Hematopoietic multipotent progenitor cell treated with erythropoietin and hydrocortisone succinate and interleukin-3 and kit ligand, for 17 days (in vitro differentiated cells): ENCODE measurements at regions not wholly inside any gene's neighbourhood (a gene's known extent, or its start where the extent isn't known, plus 50 kb on each side); places are given as distances from the start of the nearest gene placed in this dataset.

Experiments
- DNase-seq: peaks from one replicate; pipeline ENCODE4 v3.0.0-alpha.2; 2015; ENCODE audit warnings: low spot score

DNA sequence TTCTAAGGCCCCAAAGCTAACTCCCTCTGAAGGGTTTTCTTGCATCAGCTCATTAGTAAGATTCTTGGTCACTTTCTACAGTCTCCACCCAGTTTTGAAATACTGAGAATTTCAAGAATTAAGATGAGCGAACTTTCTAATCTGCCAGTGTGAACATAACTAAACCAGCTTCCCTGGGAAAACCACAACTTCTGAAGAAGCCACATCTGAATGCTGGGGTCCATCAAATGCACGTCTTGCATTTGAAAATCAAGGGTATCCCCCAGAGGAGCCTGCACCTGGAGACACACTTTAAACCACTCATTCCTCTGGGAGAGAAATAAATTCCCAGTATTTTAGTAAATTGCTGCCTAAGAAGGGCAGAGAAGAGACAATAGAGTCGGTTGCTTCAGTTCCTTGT is 292.1 kb upstream of the CDH4 start:
- no peak for DNase-seq

DNA sequence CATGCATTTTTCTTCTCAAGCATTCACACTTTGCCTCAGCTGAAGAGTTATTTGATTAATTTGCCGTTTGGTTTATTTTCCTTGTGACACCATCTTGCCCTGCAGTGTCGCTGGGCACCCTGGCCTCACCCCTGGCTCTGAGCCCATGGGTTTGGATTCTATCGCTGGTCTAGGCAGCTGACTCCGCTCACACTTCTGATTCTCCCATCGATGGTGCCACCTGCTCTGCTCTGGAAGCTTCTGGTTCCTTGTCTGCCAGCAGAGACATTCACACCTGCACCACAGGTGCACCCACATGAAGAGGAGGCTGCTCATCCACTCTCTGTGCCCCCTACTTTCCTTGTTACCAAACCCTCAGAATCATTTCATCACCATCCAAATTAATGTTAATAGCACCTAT is 291.6 kb upstream of the CDH4 start:
- no peak for DNase-seq

DNA sequence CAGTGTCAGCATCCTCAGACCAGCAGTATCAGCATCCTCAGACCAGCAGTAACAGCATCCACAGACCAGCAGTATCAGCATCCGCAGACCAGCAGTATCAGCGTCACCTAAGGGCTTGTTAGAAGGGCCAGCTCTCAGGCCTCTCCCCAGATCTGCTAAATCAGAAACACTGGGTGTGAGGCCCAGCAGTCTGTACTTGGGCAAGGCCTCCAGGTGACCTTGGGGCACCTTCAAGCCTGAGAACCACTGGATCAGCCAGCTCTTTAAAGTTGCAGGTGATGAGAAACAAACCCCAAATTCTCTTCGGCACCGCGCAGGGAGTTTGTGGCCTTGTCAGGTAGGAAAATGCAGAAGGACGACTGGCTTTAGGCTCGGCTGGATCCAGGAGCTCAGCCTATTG is 290.5 kb upstream of the CDH4 start:
- DNase-seq = no peak

DNA sequence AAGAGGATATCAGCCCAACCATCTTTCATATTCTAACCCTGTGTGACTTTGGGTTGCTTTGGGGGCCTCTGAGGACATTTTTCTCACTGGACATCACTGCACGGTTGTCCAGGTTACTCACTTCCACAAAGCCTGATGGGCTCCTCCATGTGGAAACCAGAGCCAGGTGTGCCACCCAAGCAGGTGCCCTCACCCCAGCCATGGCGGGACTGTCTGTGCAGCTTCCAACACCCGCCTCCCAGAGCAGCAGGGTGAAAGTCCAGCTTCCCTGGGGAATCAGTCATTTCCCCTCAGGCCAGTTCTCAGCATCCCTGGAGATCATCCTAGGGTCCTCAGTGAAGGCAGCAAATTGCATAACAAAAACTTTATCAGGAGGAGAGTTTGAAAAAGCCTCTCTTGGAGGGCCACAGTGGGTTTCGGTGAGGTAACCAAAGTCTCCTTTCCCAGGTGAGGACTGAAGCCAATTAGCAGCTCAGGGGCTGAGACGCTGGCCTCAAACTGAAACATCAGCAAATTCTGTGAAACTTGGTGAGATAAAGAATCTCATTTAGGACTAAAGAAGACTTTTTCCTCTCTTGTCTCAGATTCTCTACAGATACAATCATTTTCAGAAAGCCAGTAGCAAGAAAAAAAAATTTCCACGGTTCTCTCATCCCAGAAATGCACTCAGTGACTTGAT is 289.6 kb upstream of the CDH4 start:
- no peak for DNase-seq

DNA sequence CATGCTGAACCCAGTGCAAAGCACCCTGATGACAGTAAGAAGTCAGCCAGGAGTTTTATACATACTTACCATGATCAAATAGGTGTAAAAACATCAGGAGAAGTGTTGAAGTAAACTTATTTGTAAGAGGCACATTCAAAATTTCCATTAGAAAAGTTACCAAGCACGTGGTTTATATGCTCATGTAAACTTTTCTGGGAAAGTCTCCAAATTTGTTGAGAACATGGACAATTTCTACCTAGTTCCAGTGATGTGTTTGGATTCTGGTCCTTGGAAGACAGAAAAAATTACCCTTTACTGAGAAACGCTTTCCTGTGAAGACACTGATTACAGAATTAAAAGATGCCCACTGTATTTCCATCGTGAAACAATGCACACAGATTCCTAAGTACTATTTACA is 288.9 kb upstream of the CDH4 start:
- no peak for DNase-seq

DNA sequence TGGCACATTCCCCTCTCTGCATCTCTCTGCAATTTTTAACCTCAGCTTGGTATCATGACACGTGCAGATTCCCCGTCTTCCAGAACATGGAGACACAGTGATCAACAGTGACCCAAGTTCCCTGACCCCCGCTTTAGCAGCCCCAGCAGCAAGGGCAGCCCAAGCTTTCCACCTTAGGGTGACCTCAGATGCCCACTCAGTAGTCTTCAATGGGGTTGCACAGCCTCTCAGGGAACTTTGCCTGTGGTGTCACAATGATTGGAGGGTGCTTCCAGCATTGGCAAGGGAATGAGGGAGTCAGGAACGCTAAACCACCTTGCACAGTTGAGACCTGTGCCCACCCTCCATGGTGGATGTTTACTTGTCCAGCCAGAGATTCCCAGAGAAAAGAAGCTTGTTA is 287.1 kb upstream of the CDH4 start:
- no peak for DNase-seq

DNA sequence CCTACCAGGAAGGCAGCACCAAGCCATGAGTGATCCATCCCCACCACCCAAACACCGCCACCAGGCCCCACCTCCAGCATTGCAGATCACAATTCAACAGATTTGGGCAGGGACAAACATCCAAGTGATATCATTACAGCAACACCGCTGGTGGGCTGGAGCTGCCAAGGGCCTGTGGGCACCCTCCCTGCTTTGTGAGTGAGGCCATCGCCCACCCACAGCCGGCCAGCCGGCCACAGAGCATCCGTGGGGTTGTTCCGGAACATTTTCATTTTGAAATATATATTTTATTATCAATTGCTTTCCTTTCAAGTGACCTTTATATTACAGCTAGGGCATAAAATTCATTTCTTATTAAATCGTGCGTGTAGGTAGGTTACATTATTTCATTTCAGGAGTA is 286.0 kb upstream of the CDH4 start:
- DNase-seq = no peak

DNA sequence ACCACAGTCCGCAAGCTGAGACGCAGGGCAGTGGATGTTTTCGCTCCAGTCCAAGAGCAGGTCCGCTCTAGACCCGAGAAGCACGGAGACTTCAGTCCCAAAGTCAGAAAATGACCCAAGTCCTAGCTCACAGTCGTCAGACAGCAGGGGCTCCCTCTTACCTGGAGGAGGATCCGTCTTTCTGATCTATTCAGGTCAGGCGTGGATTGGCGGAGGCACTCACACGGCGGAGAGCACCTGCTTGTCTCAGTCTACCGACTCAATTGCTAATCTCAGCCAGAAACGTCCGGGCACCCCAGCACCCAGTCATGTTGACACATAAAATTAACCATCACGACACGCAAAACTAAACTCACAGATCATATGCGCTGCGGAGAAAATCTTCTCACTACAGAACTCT is 285.3 kb upstream of the CDH4 start:
- DNase-seq = no peak

DNA sequence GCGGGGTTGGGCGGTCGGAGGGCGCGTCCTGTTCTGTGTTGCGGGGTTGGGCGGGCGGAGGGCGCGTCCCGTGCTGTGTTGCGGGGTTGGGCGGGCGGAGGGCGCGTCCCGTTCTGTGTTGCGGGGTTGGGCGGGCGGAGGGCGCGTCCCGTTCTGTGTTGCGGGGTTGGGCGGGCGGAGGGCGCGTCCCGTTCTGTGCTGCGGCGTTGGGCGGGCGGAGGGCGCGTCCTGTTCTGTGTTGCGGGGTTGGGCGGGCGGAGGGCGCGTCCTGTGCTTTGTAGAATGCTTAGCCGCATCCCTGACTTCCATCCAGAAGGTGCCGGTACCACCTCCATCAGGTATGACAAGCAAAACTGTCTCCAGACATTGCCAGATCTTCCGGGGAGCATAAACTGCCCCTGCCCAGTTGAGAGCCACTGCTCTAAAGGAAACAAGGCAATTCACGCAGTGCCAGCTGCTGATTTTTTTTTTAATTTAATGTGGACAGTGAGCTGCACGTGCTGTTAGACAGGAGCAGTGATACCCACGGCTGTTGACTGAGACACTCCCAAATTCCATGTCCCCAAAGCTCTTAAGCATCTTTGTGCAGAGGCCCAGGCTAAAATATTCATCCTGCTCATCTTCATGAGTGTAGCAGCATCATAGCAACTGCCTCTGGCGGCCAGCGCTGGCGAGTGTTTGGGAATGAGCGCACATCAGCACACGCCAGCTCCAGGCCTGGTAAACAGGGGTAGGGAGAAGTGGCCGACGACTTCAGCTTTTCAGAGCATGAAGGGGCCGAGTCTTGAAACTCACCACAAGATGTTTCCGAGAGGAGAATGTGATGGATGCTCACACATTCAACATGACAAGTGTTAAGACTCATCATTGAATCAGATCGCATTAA is 284.4 kb upstream of the CDH4 start:
- DNase-seq = no peak

DNA sequence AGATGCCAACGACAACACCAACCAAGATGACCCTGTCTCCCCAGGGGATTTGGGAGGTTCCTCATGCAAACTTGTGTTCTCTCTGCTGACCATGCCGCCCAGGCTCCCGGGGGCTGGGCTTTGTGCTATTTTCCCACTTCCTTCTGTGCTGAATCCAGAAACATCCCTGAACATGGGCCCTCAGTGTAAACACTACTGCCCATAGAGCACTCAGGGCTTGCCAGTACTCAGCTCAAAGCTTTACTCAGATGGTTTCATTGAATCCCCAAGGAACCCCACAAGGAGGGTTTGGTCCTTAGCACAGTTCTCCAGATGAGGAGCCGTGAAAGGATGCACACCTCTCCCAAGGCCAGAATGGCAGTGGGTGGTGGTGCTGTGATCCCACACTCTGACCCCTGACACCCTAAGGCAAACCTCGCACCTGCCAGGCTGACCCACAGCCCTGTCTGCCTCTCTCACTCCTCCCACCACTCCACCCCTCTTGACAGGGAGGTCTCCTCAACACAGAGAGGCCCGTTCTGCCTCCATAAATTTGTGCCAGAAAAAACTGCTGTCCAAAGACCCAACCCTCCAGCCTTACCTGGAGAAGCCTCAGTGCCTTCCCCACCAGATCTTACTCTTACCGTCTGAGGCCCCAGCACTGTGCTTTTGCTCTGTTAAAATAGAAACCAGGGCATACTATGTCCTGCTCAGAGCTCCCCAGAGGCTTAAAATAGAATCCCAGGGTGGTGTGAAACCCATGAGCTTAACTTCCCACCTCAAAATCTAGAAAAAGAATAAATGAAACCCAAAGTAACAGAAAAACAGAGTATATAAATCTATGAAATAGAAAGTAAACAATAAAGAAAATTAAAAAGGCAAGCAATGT is 283.0 kb upstream of the CDH4 start:
- no peak for DNase-seq

DNA sequence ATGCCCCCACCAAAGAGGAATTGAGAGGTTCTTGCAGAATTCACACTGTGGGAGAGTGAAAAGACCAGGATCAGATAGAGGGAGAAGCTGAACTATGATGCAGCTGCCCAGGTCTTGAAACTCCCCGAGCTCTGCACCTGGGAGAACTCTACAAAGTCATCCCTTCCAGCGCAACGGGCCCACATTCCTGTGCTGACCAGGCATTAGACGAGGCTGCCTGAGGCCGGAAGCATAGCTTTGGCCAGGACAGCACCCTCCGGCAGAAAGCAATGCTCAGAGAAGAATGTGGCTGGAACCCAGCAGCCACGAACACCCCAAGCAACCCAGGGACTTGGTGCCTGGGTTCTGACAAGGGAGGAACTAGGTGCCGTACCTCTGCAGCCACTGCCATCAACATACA is 281.5 kb upstream of the CDH4 start:
- DNase-seq = no peak

DNA sequence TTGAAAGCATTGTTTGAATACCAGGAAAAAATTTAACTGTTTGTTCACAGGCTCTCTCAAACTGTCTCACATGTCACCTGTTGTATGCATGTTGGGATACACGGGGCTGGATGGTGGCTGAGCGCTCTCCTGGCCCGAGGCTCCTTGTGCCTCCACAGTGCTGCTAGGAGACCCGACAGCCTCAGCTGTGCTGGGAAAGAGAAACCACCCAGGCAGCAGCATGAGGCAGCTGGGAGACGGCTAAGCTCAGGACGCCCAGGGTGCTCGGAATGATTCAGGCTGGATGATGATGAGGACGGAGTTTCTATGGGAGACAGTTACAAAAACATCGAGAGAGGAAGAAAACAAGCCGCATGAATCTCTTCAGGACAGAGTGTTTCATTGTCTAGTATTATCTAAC is 278.0 kb upstream of the CDH4 start:
- DNase-seq = no peak

DNA sequence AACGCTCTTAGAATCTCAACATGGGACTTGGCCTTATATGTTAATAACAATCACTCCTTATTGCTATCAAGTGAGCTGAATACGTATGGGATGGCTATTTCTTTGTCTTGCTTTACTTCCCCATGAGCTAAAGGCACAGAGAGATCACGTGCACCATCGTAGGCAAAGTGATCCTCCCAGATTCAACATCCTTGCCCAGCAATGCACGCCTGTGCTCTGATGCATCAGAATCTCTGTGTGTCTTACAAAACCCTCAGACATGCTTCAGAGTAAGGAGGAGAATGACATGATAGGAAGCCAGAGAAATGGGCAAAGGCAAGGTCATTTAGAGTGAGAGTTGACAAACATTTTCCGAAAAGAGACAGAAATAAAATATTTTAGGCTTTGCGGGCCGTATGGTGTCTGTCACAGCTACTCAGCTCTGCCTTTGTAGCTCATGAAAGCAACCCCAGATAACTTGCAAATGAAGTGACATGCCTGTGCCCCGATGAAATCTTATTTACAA is 277.6 kb upstream of the CDH4 start:
- DNase-seq = no peak

DNA sequence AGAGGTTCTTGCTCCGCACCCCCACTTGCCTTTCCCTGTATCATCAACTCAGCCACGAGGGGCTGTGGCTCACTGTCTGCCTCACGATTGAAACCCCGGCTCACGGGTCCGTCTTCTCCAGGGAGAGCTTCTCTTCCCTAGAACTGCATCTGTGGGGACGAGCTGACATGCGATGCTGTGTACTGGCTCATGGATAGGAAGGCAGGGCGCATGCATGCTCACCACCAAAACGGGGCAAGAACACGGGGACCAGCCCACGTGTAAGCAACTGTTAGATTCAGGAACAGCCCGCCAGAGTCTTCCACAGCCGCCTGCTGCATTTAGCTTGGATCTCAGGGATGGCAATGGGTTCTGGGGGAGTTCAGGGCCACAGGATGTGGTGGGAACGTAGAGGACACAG is 275.9 kb upstream of the CDH4 start:
- no peak for DNase-seq

DNA sequence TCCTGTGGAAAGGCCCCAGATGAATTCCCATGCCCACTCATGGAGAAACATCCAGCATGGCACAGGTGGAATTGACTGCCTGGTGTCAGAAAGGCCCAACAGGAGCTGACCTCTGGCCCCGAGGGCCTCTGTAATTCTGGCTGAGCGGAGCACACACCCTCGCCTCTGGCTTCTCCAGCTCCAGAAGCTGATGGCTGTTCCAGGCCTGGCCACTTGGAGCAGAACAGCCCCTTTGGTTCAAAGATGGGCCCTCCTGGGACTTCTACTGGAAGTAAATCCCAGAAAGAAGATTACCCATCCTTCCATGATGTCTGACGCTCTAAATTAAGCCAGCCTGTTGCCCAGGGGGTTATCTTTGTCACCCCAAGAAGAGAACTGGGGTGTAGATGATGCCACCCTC is 275.1 kb upstream of the CDH4 start:
- DNase-seq = no peak

DNA sequence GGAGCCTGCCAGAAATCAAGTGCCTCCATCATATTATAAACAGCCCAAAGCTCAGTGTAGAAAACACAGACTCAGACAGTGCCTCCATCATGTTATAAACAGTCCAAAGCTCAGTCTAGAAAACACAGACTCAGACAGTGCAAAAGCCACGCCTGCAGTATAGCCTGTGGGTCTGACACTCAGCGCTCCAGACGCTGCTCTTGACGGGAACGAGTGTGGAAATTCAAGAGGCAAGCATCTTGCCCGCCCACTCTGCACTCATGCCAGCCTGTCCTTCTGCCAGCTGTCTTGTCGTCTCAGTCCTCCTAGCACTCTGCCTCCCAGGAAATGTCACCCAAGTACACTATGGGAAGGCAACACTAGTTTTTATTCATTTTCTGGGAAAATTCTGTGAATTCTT is 274.2 kb upstream of the CDH4 start:
- no peak for DNase-seq

DNA sequence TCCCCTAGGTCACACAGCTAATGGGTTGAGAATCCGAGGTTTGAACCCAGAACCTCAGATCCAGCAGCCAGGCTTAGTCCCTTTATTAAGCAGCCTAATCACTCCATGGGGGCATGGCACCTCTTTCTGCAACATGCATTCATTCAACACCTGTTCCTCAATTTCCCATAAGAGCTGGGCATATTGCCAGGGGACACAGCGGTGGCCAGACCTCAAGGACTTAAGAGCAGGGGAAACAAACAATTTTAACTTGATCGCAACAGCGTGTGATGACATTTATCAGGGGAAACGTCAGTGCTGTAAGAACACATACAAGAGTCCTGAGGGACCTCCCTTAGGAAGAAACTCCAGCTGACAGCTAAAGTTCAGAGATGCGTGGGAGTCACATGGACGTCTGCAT is 267.4 kb upstream of the CDH4 start:
- DNase-seq = no peak

DNA sequence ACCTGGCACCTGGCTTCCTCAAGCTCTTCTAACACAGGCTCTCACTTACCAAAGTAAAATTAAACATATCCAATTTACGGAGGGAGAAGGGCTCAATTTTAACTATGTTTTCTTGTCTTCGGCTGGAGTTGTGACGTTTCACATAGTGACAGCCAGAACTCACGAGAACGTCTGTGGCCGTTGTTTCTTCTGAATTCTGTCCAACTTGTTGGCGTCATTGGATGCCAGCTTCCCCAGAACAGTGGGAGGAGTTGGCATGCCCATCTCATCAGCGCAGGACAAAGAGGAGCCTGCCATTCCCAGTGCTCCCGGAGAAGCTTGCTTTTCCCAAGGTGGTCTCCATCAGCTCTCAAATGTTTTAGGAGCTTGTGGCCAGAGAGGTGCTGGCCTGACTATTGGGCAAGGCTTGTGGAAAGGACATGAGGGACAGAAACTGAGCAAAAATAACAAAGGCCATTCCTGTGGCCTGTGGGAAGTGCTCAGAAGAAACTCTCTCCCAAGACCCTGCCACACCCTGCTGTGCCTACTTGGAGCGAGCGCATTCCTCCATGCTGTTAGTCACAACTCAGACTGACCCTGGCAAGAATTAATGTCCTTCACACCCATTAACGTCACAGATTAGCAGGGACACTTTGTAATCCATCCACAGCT is 265.4 kb upstream of the CDH4 start:
- DNase-seq = no peak

DNA sequence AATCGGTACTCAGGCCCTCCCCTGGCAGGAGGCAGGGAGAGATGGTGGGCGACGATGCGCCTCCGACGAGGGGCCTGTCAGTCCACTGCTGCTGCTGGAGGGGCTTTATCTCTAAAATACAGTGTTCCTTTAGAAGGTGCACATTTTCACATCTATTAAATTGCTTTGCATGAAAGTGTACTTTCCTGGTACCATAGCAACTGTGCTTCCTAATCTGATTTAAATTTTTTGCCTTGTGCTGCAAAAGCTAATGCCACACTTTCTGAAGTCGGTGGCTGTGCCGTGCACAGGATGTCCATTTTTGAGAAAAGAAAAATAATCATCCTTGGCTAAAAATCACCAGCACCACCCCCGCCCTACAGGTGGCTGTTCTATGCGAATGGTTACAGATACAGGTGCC is 262.0 kb upstream of the CDH4 start:
- no peak for DNase-seq

DNA sequence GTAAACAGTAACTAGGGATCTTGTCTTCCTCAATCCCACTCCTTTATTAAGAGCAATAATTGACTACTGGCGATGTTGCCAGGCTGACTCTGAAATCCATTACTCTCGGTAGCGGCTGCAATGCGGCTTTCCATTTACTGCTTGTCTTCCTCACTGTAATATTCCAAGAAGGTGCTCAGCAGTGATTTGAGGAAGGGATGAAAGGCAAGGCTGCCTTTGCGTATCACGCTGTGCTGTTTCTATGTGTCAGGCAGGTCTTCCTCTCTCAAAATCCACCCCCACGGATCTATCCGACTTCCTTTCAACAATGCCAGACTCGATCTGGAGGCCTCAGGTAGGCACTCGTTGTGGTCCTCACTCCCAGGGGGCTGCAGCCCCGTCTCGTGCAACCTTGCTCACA is 261.4 kb upstream of the CDH4 start:
- DNase-seq = no peak

DNA sequence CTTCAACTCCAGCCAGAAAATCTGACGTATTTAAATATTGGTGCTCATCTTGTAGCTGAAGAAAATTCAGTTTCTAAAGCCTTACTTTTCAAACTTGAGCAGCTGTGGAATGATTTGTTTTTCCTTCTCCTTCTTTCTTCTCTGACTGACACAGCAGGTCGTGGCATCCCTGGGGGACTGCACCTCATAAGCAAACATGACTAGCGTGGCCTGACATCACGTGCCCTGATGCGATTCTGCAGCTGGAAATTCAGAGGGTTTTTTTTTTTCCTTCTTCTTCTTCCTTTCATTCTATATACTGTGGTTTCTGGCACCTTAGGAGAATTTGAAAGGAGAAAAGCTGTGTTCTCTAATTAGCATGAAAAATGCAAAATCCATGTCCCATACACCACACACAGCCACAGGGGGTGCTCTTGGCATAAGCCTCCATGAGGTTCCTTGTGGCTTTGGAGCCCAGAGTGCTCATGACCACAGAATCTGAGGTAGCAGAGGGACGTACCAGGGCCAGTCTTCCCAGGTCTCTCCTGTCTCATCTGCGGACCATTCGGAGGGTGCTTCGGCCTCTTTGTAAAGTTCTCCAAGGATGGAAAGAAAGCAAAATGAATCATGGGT is 258.5 kb upstream of the CDH4 start:
- no peak for DNase-seq

DNA sequence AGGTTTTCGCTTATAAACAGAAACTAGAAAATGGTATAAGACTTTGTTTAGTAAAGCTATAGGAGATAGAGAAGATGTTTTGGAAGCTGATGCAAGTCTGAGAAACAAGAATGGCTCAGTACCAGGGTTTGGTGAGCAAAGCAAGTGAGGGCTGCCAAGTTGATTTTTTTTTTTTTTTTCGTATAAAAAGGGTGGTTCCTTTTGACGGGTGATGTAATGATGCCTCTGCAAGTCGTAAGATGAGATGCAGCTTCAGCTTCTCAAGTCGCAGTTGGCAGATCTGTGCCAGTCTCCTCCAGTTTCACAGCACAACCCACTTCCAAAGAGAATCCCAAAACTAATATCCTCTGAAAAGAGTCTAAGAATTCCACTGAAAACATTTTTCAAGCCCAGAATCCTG is 252.8 kb upstream of the CDH4 start:
- no peak for DNase-seq
